Tibial nerve (tissue), 3 donors: ENCODE measurements at regions not wholly inside any gene's neighbourhood (a gene's known extent, or its start where the extent isn't known, plus 50 kb on each side); places are given as distances from the start of the nearest gene placed in this dataset.

Source experiments
- CTCF ChIP-seq, 5 experiments: fragments of 200-600 bp in 3 of 5; fragments of 450-650 bp in 2 of 5; sonication (generic) in 3 of 5; IDR thresholded peaks; one replicate each; pipeline ENCODE4 v1.5.1; 2016 to 2019; ENCODE audit warnings: antibody characterized with exemption in 5 of 5, mild to moderate bottlenecking in 3 of 5, moderate library complexity in 2 of 5
- POLR2A ChIP-seq, 2 donors: fragments of 450-650 bp; IDR thresholded peaks; one replicate each; pipeline ENCODE4 v1.6.1; 2017; ENCODE audit warnings: antibody characterized with exemption in 2 of 2, mild to moderate bottlenecking in 2 of 2, moderate library complexity in 2 of 2

GRCh38 chr13:80448725-80449124, 107.8 kb upstream of the SPRY2 start:
- TF ChIP-seq CTCF (IDR thresholded peaks at IDR 0.05) (no peak), POLR2A (IDR thresholded peaks at IDR 0.05) (no peak)
